ENCODE measurements at regions not wholly inside any gene's neighbourhood (a gene's known extent, or its start where the extent isn't known, plus 50 kb on each side); places are given as distances from the start of the nearest gene placed in this dataset.
"Not testable (repeated sequence)": the region's sequence is repeated elsewhere in the genome, so short reads cannot be mapped to it uniquely, and the experiment has no call there.

- no peak overlapping the region for H3K14ac ChIP-seq (ENCODE audit: low read length in 2 of 2)
- no peak overlapping the region for H2BK12ac ChIP-seq (ENCODE audit: low read length in 2 of 2)
- H4K8ac ChIP-seq (ENCODE audit: low read length): no peak overlapping the region
- H3K9me3 ChIP-seq (ENCODE audit: control insufficient read depth, low read length): no peaks in the 10 kb centered on the region
- H3K79me1 ChIP-seq (replicated peaks; ENCODE audit: low read length, poor library complexity, severe bottlenecking): no peaks in the 10 kb centered on the region
- no peak for DNase-seq
- no peak overlapping the region for H3K27ac ChIP-seq (ENCODE audit: low read length, poor library complexity, severe bottlenecking)
- H3K4me3 ChIP-seq (ENCODE audit: insufficient read depth in 1 of 2, low read depth in 1 of 2, low read length in 2 of 2): no peak overlapping the region
- no peak overlapping the region for H2BK120ac ChIP-seq (ENCODE audit: low read depth, low read length)
- no peak overlapping the region for H2AK5ac ChIP-seq (ENCODE audit: low read length, severe bottlenecking)
- H3K27me3 ChIP-seq (ENCODE audit: control insufficient read depth in 1 of 2, insufficient read depth in 1 of 2, low read length in 2 of 2): peaks cover 0 to 4% of the 10 kb centered on the region in 2 experiments
- 79% methylated on average over 1 of the region's 1 CpG for WGBS
- no peak overlapping the region for H2BK15ac ChIP-seq (ENCODE audit: low read depth, poor library complexity, severe bottlenecking)
- no peak overlapping the region for H3K18ac ChIP-seq (ENCODE audit: low read depth in 1 of 2, low read length in 2 of 2)
- H3K23ac ChIP-seq (ENCODE audit: low read length in 2 of 2): no peak overlapping the region
- no peak overlapping the region for H4K91ac ChIP-seq (ENCODE audit: low read length)
- no peak overlapping the region for H3K4ac ChIP-seq (ENCODE audit: low read depth in 1 of 2, low read length in 2 of 2)
- H2AFZ ChIP-seq (ENCODE audit: low read depth, low read length): no peak overlapping the region
- H2BK5ac ChIP-seq (ENCODE audit: low read depth, low read length, poor library complexity, severe bottlenecking): no peak overlapping the region
- no peak overlapping the region for H3K4me2 ChIP-seq (ENCODE audit: low read length, poor library complexity, severe bottlenecking)
- H3K36me3 ChIP-seq (ENCODE audit: control insufficient read depth in 1 of 2, insufficient read depth in 2 of 2, low read depth in 1 of 2, low read length in 2 of 2): no peaks in the 10 kb centered on the region
- H3K9ac ChIP-seq (ENCODE audit: low read length): no peak overlapping the region
- no peaks in the 10 kb centered on the region for H3K4me1 ChIP-seq (ENCODE audit: control insufficient read depth, insufficient read depth, low read depth, low read length)
Measured at GRCh38 chr1:199945591-199945990, 81.9 kb upstream of the NR5A2 start.

- WGBS: 91% methylated on average over 5 of the region's 7 CpGs
Measured at GRCh38 chr1:199946305-199947155, 81.0 kb upstream of the NR5A2 start.

GRCh38 chr1:199948587-199949280 is 78.8 kb upstream of the NR5A2 start:
- no peak overlapping the region for H3K18ac ChIP-seq (ENCODE audit: low read depth in 1 of 2, low read length in 2 of 2)
- H2BK120ac ChIP-seq (ENCODE audit: low read depth, low read length): no peak overlapping the region
- no peak overlapping the region for H4K91ac ChIP-seq (ENCODE audit: low read length)
- H3K14ac ChIP-seq (ENCODE audit: low read length in 2 of 2): no peak overlapping the region
- no peaks in the 10 kb centered on the region for H3K36me3 ChIP-seq (ENCODE audit: control insufficient read depth in 1 of 2, insufficient read depth in 2 of 2, low read depth in 1 of 2, low read length in 2 of 2)
- no peaks in the 10 kb centered on the region for H3K9me3 ChIP-seq (ENCODE audit: control insufficient read depth, low read length)
- H2AK5ac ChIP-seq (ENCODE audit: low read length, severe bottlenecking): no peak overlapping the region
- no peak for DNase-seq
- no peak overlapping the region for H2BK15ac ChIP-seq (ENCODE audit: low read depth, poor library complexity, severe bottlenecking)
- no peak overlapping the region for H3K23ac ChIP-seq (ENCODE audit: low read length in 2 of 2)
- no peak overlapping the region for H2BK12ac ChIP-seq (ENCODE audit: low read length in 2 of 2)
- H3K79me1 ChIP-seq (replicated peaks; ENCODE audit: low read length, poor library complexity, severe bottlenecking): no peaks in the 10 kb centered on the region
- H3K4ac ChIP-seq (ENCODE audit: low read depth in 1 of 2, low read length in 2 of 2): no peak overlapping the region
- H3K27ac ChIP-seq (ENCODE audit: low read length, poor library complexity, severe bottlenecking): no peak overlapping the region
- H3K4me2 ChIP-seq (ENCODE audit: low read length, poor library complexity, severe bottlenecking): no peak overlapping the region
- no peak overlapping the region for H3K4me3 ChIP-seq (ENCODE audit: insufficient read depth in 1 of 2, low read depth in 1 of 2, low read length in 2 of 2)
- H4K8ac ChIP-seq (ENCODE audit: low read length): no peak overlapping the region
- WGBS: 100% methylated on average over 2 of the region's 5 CpGs
- H3K4me1 ChIP-seq (ENCODE audit: control insufficient read depth, insufficient read depth, low read depth, low read length): no peaks in the 10 kb centered on the region
- peaks cover 0 to 4% of the 10 kb centered on the region in 2 experiments for H3K27me3 ChIP-seq (ENCODE audit: control insufficient read depth in 1 of 2, insufficient read depth in 1 of 2, low read length in 2 of 2)
- H2BK5ac ChIP-seq (ENCODE audit: low read depth, low read length, poor library complexity, severe bottlenecking): no peak overlapping the region
- peak overlapping the region; percentile 5 for H2AFZ ChIP-seq (ENCODE audit: low read depth, low read length)
- H3K9ac ChIP-seq (ENCODE audit: low read length): no peak overlapping the region

More at GRCh38 chr1:199946305-199947155, 81.0 kb upstream of the NR5A2 start:
- no peak overlapping the region for H3K4me3 ChIP-seq (ENCODE audit: insufficient read depth in 1 of 2, low read depth in 1 of 2, low read length in 2 of 2)
- no peak overlapping the region for H3K14ac ChIP-seq (ENCODE audit: low read length in 2 of 2)
- H3K18ac ChIP-seq (ENCODE audit: low read depth in 1 of 2, low read length in 2 of 2): no peak overlapping the region
- H3K4me1 ChIP-seq (ENCODE audit: control insufficient read depth, insufficient read depth, low read depth, low read length): no peaks in the 10 kb centered on the region
- H2BK15ac ChIP-seq (ENCODE audit: low read depth, poor library complexity, severe bottlenecking): no peak overlapping the region
- no peak for DNase-seq
- no peak overlapping the region for H3K23ac ChIP-seq (ENCODE audit: low read length in 2 of 2)
- no peaks in the 10 kb centered on the region for H3K9me3 ChIP-seq (ENCODE audit: control insufficient read depth, low read length)
- no peak overlapping the region for H2AK5ac ChIP-seq (ENCODE audit: low read length, severe bottlenecking)
- H2BK5ac ChIP-seq (ENCODE audit: low read depth, low read length, poor library complexity, severe bottlenecking): no peak overlapping the region
- H2BK12ac ChIP-seq (ENCODE audit: low read length in 2 of 2): no peak overlapping the region
- H3K27ac ChIP-seq (ENCODE audit: low read length, poor library complexity, severe bottlenecking): no peak overlapping the region
- no peak overlapping the region for H3K4me2 ChIP-seq (ENCODE audit: low read length, poor library complexity, severe bottlenecking)
- H2AFZ ChIP-seq (ENCODE audit: low read depth, low read length): no peak overlapping the region
- H2BK120ac ChIP-seq (ENCODE audit: low read depth, low read length): no peak overlapping the region
- H3K9ac ChIP-seq (ENCODE audit: low read length): no peak overlapping the region
- H3K36me3 ChIP-seq (ENCODE audit: control insufficient read depth in 1 of 2, insufficient read depth in 2 of 2, low read depth in 1 of 2, low read length in 2 of 2): no peaks in the 10 kb centered on the region
- no peak overlapping the region for H4K8ac ChIP-seq (ENCODE audit: low read length)
- H3K79me1 ChIP-seq (replicated peaks; ENCODE audit: low read length, poor library complexity, severe bottlenecking): no peaks in the 10 kb centered on the region
- no peak overlapping the region for H3K4ac ChIP-seq (ENCODE audit: low read depth in 1 of 2, low read length in 2 of 2)
- no peak overlapping the region for H4K91ac ChIP-seq (ENCODE audit: low read length)
- peaks cover 0 to 4% of the 10 kb centered on the region in 2 experiments for H3K27me3 ChIP-seq (ENCODE audit: control insufficient read depth in 1 of 2, insufficient read depth in 1 of 2, low read length in 2 of 2)

DNA sequence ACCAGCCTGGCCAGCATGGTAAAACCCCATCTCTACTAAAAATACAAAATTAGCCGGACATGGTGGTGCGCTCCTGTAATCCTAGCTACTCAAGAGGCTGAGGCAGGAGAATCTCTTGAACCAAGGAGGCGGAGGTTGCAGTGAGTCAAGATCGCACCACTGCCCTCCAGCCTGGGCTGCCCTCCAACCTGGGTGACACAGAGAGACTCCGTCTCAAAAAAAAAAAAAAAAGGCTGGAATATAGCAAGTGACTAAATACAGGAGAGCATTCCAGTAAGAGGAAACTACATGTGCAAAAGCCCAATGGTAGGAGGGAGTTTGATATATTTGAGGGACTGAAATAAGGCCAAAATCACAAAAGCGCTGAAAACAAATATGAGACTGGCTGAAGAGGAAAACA is 76.5 kb upstream of the NR5A2 start:
- H3K4me3 ChIP-seq (ENCODE audit: insufficient read depth in 1 of 2, low read depth in 1 of 2, low read length in 2 of 2); H2AK5ac ChIP-seq (ENCODE audit: low read length, severe bottlenecking); H3K4me1 ChIP-seq (ENCODE audit: control insufficient read depth, insufficient read depth, low read depth, low read length); DNase-seq; H3K18ac ChIP-seq (ENCODE audit: low read depth in 1 of 2, low read length in 2 of 2); H3K79me1 ChIP-seq (replicated peaks; ENCODE audit: low read length, poor library complexity, severe bottlenecking); H4K91ac ChIP-seq (ENCODE audit: low read length); H2BK120ac ChIP-seq (ENCODE audit: low read depth, low read length); H2BK5ac ChIP-seq (ENCODE audit: low read depth, low read length, poor library complexity, severe bottlenecking); H3K27me3 ChIP-seq (ENCODE audit: control insufficient read depth in 1 of 2, insufficient read depth in 1 of 2, low read length in 2 of 2); H3K9me3 ChIP-seq (ENCODE audit: control insufficient read depth, low read length); H3K4ac ChIP-seq (ENCODE audit: low read depth in 1 of 2, low read length in 2 of 2); H3K9ac ChIP-seq (ENCODE audit: low read length); H3K36me3 ChIP-seq (ENCODE audit: control insufficient read depth in 1 of 2, insufficient read depth in 2 of 2, low read depth in 1 of 2, low read length in 2 of 2); H3K27ac ChIP-seq (ENCODE audit: low read length, poor library complexity, severe bottlenecking); H2BK12ac ChIP-seq (ENCODE audit: low read length in 2 of 2); H3K23ac ChIP-seq (ENCODE audit: low read length in 2 of 2); H2AFZ ChIP-seq (ENCODE audit: low read depth, low read length); H3K4me2 ChIP-seq (ENCODE audit: low read length, poor library complexity, severe bottlenecking); H2BK15ac ChIP-seq (ENCODE audit: low read depth, poor library complexity, severe bottlenecking); H3K14ac ChIP-seq (ENCODE audit: low read length in 2 of 2); H4K8ac ChIP-seq (ENCODE audit: low read length): not testable (repeated sequence)
- 95% methylated on average over 6 of the region's 6 CpGs for WGBS

Measured in mesenchymal stem cell (in vitro differentiated cells and primary cell).